Fibroblast of lung (primary cell): ENCODE measurements at regions not wholly inside any gene's neighbourhood (a gene's known extent, or its start where the extent isn't known, plus 50 kb on each side); places are given as distances from the start of the nearest gene placed in this dataset.

Experiments used
- DNase-seq, 2 donors: peaks; one replicate each; pipeline versions ENCODE4 v3.0.0 to v3.0.0-alpha.2; 2010; ENCODE audit warnings: low read depth in 2 of 2
- H2AFZ ChIP-seq: 2 replicates; pipeline ENCODE4 v1.5.1; 2012; ENCODE audit warnings: low read length, control low read depth, inconsistent platforms
- H3K27ac ChIP-seq: 2 replicates; pipeline ENCODE4 v1.5.1; 2011; ENCODE audit warnings: low read length, control low read depth; ENCODE audit not compliant: insufficient read depth
- H3K27me3 ChIP-seq: 2 replicates; pipeline ENCODE4 v1.5.1; 2011; ENCODE audit warnings: mild to moderate bottlenecking, low read length; ENCODE audit not compliant: control insufficient read depth, insufficient read depth
- H3K36me3 ChIP-seq: 2 replicates; pipeline ENCODE4 v1.5.1; 2011; ENCODE audit warnings: low read length; ENCODE audit not compliant: control insufficient read depth, insufficient read depth
- H3K4me1 ChIP-seq: 2 replicates; pipeline ENCODE4 v1.5.1; 2011; ENCODE audit warnings: low read length; ENCODE audit not compliant: control insufficient read depth, insufficient read depth; ENCODE audit errors: extremely low read depth
- H3K4me2 ChIP-seq: 2 replicates; pipeline ENCODE4 v1.5.1; 2011; ENCODE audit warnings: low read length, control low read depth; ENCODE audit not compliant: insufficient read depth; ENCODE audit errors: extremely low read depth
- H3K4me3 ChIP-seq, 4 experiments: fragments of 200-600 bp in 1 of 4; sonication (generic) in 1 of 4; replicated peaks in 1 of 4; 2 replicates each; pipeline ENCODE4 v1.5.1; 2011 to 2016; ENCODE audit warnings: low read length in 4 of 4, low read depth in 3 of 4, mild to moderate bottlenecking in 3 of 4, control low read depth in 2 of 4, inconsistent platforms in 1 of 4, mixed read lengths in 1 of 4; ENCODE audit not compliant: insufficient read depth in 1 of 4; ENCODE audit errors: control extremely low read depth in 1 of 4
- H3K79me2 ChIP-seq: 2 replicates; pipeline ENCODE4 v1.5.1; 2012; ENCODE audit warnings: mild to moderate bottlenecking, low read length, inconsistent platforms; ENCODE audit not compliant: control insufficient read depth, insufficient read depth
- H3K9ac ChIP-seq: 2 replicates; pipeline ENCODE4 v1.5.1; 2011; ENCODE audit warnings: mild to moderate bottlenecking, low read length, control low read depth; ENCODE audit not compliant: insufficient read depth
- H3K9me3 ChIP-seq: 2 replicates; pipeline ENCODE4 v1.5.1; 2012; ENCODE audit warnings: low read depth, low read length; ENCODE audit not compliant: control insufficient read depth, insufficient read depth
- H4K20me1 ChIP-seq: 2 replicates; pipeline ENCODE4 v1.5.1; 2011; ENCODE audit warnings: low read length; ENCODE audit not compliant: control insufficient read depth, insufficient read depth; ENCODE audit errors: extremely low read depth
- CTCF ChIP-seq, 2 donors: IDR thresholded peaks in 1 of 2; conservative IDR thresholded peaks in 1 of 2; 1 replicate in 1 of 2; 2 replicates in 1 of 2; pipeline ENCODE4 v1.5.1; 2011 to 2012; ENCODE audit warnings: low read length in 2 of 2, control low read depth in 1 of 2, inconsistent platforms in 1 of 2, low read depth in 1 of 2, mild to moderate bottlenecking in 1 of 2
- EZH2 ChIP-seq: IDR thresholded peaks from 2 replicates; pipeline ENCODE4 v1.5.1; 2012; ENCODE audit warnings: low read length, control low read depth, mild to moderate bottlenecking; ENCODE audit errors: missing control alignments

- Histone ChIP-seq H3K4me1 (peaks cover 4% of the 10 kb centered on the region), H3K79me2 (no peaks in the 10 kb centered on the region), H3K9ac (no peak overlapping the region), H3K9me3 (no peaks in the 10 kb centered on the region), H3K4me3 (no peak overlapping the region), H3K27me3 (no peaks in the 10 kb centered on the region), H3K4me2 (no peak overlapping the region), H4K20me1 (no peaks in the 10 kb centered on the region), H3K36me3 (no peaks in the 10 kb centered on the region), H2AFZ (no peak overlapping the region), H3K27ac (no peak overlapping the region)
- TF ChIP-seq EZH2: no peak
- no peak for TF ChIP-seq CTCF (conservative IDR thresholded peaks at IDR 0.05 in 1 of 2, IDR thresholded peaks at IDR 0.05 in 1 of 2; ENCODE audit: low read depth in 1 of 2, low read length in 2 of 2)
- DNase-seq: peak in 1 of 2 donors; percentile 55
Observed at GRCh38 chr12:89069431-89069830, 282.9 kb downstream of the DUSP6 start.

- TF ChIP-seq CTCF (conservative IDR thresholded peaks at IDR 0.05 in 1 of 2, IDR thresholded peaks at IDR 0.05 in 1 of 2; ENCODE audit: low read depth in 1 of 2, low read length in 2 of 2) (no peak), EZH2 (no peak)
- Histone ChIP-seq H3K27me3 (no peaks in the 10 kb centered on the region), H2AFZ (no peak overlapping the region), H3K36me3 (no peaks in the 10 kb centered on the region), H3K4me3 (no peak overlapping the region), H3K27ac (peak overlapping the region; percentile 37), H3K9ac (no peak overlapping the region), H3K4me1 (peaks cover 2% of the 10 kb centered on the region), H3K9me3 (no peaks in the 10 kb centered on the region), H4K20me1 (no peaks in the 10 kb centered on the region), H3K79me2 (no peaks in the 10 kb centered on the region), H3K4me2 (no peak overlapping the region)
- peak; percentile 60 to 93 for DNase-seq
Observed at GRCh38 chr12:89067421-89068187, 284.7 kb downstream of the DUSP6 start.

- TF ChIP-seq EZH2 (no peak), CTCF (conservative IDR thresholded peaks at IDR 0.05 in 1 of 2, IDR thresholded peaks at IDR 0.05 in 1 of 2; ENCODE audit: low read depth in 1 of 2, low read length in 2 of 2) (no peak)
- DNase-seq: peak; percentile 18 to 66
- Histone ChIP-seq H3K4me3 (no peak overlapping the region), H3K4me2 (no peak overlapping the region), H2AFZ (no peak overlapping the region), H3K4me1 (peaks cover 2% of the 10 kb centered on the region), H3K27me3 (no peaks in the 10 kb centered on the region), H3K9ac (no peak overlapping the region), H4K20me1 (no peaks in the 10 kb centered on the region), H3K36me3 (no peaks in the 10 kb centered on the region), H3K79me2 (no peaks in the 10 kb centered on the region), H3K27ac (no peak overlapping the region), H3K9me3 (no peaks in the 10 kb centered on the region)
Observed at GRCh38 chr12:89064780-89065179, 287.5 kb downstream of the DUSP6 start.
